Endothelial cell of umbilical vein (primary cell): ENCODE measurements at regions not wholly inside any gene's neighbourhood (a gene's known extent, or its start where the extent isn't known, plus 50 kb on each side); places are given as distances from the start of the nearest gene placed in this dataset.

Experiments
- BruUV-seq: library from RNA; stranded (reverse); fragments of 400-500 nt; replicated peaks from 2 replicates; lab custom pipeline; 2021; lab: Mats Ljungman, UMichigan
- CTCF ChIA-PET: fragments of 300-600, 350-600 bp; sonication (Branson Sonifier 250); formaldehyde crosslinking; loops from one replicate; lab custom pipeline; 2021; ENCODE audit warnings: antibody characterized with exemption, inconsistent platforms; lab: Charles Lee
- POLR2A ChIA-PET: fragments of 300-600, 350-600 bp; sonication (Branson Sonifier 250); formaldehyde crosslinking; loops from one replicate; lab custom pipeline; 2021; ENCODE audit warnings: antibody characterized with exemption, inconsistent platforms; lab: Charles Lee
- DNase-seq: peaks from one replicate; pipeline ENCODE4 v3.0.0-alpha.2; 2011; ENCODE audit warnings: low read depth, low spot score
- FAIRE-seq: peaks from 2 replicates; lab custom pipeline; 2011; peaks lifted over from hg19 to GRCh38; lab: Jason Lieb, UNC
- H2AFZ ChIP-seq: 2 replicates; pipeline ENCODE4 v1.6.0; 2012; ENCODE audit warnings: low read depth, low read length, control low read depth, inconsistent platforms
- H3K27ac ChIP-seq: 2 replicates; pipeline ENCODE4 v1.5.1; 2011; ENCODE audit warnings: low read depth, mild to moderate bottlenecking, control low read depth, low read length, moderate library complexity; ENCODE audit not compliant: insufficient read depth
- H3K27me3 ChIP-seq, 2 experiments: 2 replicates each; pipeline versions ENCODE4 v1.6.0 to v1.6.1; 2011; ENCODE audit warnings: low read length in 2 of 2, mixed read lengths in 1 of 2; ENCODE audit not compliant: control insufficient read depth in 2 of 2, insufficient read depth in 2 of 2
- H3K36me3 ChIP-seq, 2 experiments: 2 replicates in 1 of 2; 3 replicates in 1 of 2; pipeline ENCODE4 v1.5.1; 2011; ENCODE audit warnings: low read length in 2 of 2, mild to moderate bottlenecking in 1 of 2, moderate library complexity in 1 of 2; ENCODE audit not compliant: control insufficient read depth in 2 of 2, insufficient read depth in 2 of 2; ENCODE audit errors: extremely low read depth in 1 of 2
- H3K4me1 ChIP-seq: 3 replicates; pipeline ENCODE4 v1.5.1; 2011; ENCODE audit warnings: mild to moderate bottlenecking, low read length; ENCODE audit not compliant: control insufficient read depth, insufficient read depth; ENCODE audit errors: extremely low read depth
- H3K4me2 ChIP-seq: 2 replicates; pipeline ENCODE4 v1.6.1; 2011; ENCODE audit warnings: low read length, control low read depth, mixed read lengths; ENCODE audit not compliant: insufficient read depth
- H3K4me3 ChIP-seq, 3 experiments: fragments of 200-600 bp in 1 of 3; sonication (generic), shearing (Covaris generic) in 1 of 3; replicated peaks in 1 of 3; 2 replicates each; pipeline ENCODE4 v1.5.1; 2011 to 2016; ENCODE audit warnings: control low read depth in 3 of 3, low read length in 3 of 3, mild to moderate bottlenecking in 2 of 3, inconsistent platforms in 1 of 3, low read depth in 1 of 3, moderate library complexity in 1 of 3; ENCODE audit not compliant: insufficient read depth in 1 of 3
- H3K79me2 ChIP-seq: 2 replicates; pipeline ENCODE4 v1.6.0; 2012; ENCODE audit warnings: low read length, inconsistent platforms; ENCODE audit not compliant: control insufficient read depth, insufficient read depth
- H3K9ac ChIP-seq: replicated peaks from 2 replicates; pipeline ENCODE3; 2011; ENCODE audit warnings: low read length, control low read depth; ENCODE audit not compliant: insufficient read depth; ENCODE audit errors: extremely low read depth
- H3K9me1 ChIP-seq: replicated peaks from 3 replicates; pipeline ENCODE4 v1.6.0; 2011; ENCODE audit warnings: mild to moderate bottlenecking, low read length; ENCODE audit not compliant: control insufficient read depth, insufficient read depth; ENCODE audit errors: extremely low read depth
- H3K9me3 ChIP-seq: replicated peaks from 2 replicates; pipeline ENCODE4 v1.5.1; 2012; ENCODE audit warnings: low read length, inconsistent platforms; ENCODE audit not compliant: control insufficient read depth, insufficient read depth
- H4K20me1 ChIP-seq: replicated peaks from 2 replicates; pipeline ENCODE3; 2011; ENCODE audit warnings: mild to moderate bottlenecking, low read length; ENCODE audit not compliant: control insufficient read depth, insufficient read depth; ENCODE audit errors: extremely low read depth
- CTCF ChIP-seq, 2 donors: IDR thresholded peaks; 1 replicate in 1 of 2; 2 replicates in 1 of 2; pipeline ENCODE4 v1.5.1; 2011; ENCODE audit warnings: low read length in 2 of 2, mild to moderate bottlenecking in 2 of 2, moderate library complexity in 2 of 2, control low read depth in 1 of 2, inconsistent platforms in 1 of 2, low read depth in 1 of 2; ENCODE audit not compliant: insufficient read depth in 1 of 2; ENCODE audit errors: extremely low read depth in 1 of 2
- EZH2 ChIP-seq: IDR thresholded peaks from 2 replicates; pipeline ENCODE4 v1.6.1; 2012; ENCODE audit warnings: borderline replicate concordance, low read depth, mild to moderate bottlenecking, moderate library complexity, low read length, inconsistent platforms; ENCODE audit not compliant: severe bottlenecking
- FOS ChIP-seq: IDR thresholded peaks from 2 replicates; pipeline ENCODE4 v1.6.1; 2011; ENCODE audit warnings: mild to moderate bottlenecking, low read length, moderate library complexity, borderline replicate concordance; ENCODE audit not compliant: insufficient read depth
- GATA2 ChIP-seq: IDR thresholded peaks from 2 replicates; pipeline ENCODE4 v1.7.0; 2011; ENCODE audit warnings: low read depth, mild to moderate bottlenecking, moderate library complexity, mixed read lengths, low read length; ENCODE audit not compliant: insufficient read length, insufficient read depth
- JUN ChIP-seq: IDR thresholded peaks from 2 replicates; pipeline ENCODE4 v1.6.1; 2011; ENCODE audit warnings: borderline replicate concordance, low read depth; ENCODE audit not compliant: insufficient read length, insufficient read depth
- MAX ChIP-seq: IDR thresholded peaks from 2 replicates; pipeline ENCODE4 v1.6.1; 2011; ENCODE audit not compliant: insufficient read depth, insufficient read length
- MYC ChIP-seq: IDR thresholded peaks from one replicate; pipeline ENCODE4 v1.6.1; 2011; ENCODE audit warnings: mild to moderate bottlenecking, low read depth, low read length
- POLR2A ChIP-seq: IDR thresholded peaks from 2 replicates; pipeline ENCODE4 v1.6.1; 2012; ENCODE audit warnings: low read depth, mild to moderate bottlenecking, control low read depth, low read length
- POLR2AphosphoS5 ChIP-seq: IDR thresholded peaks from 2 replicates; pipeline ENCODE4 v1.6.1; 2012; ENCODE audit warnings: low read depth, mild to moderate bottlenecking, control low read depth, low read length, moderate library complexity; ENCODE audit not compliant: insufficient read depth
- dilution Hi-C: fragments of 300-500 bp; cut with MboI; formaldehyde crosslinking; loops from one replicate; pipeline ENCODE4 v1.15.0; 2019; ENCODE audit warnings: low sequenced_read_pairs; ENCODE audit not compliant: extremely low pct_ligation_motif_present
- intact Hi-C: fragments of 100-400 bp; cut with micrococcal nuclease; formaldehyde crosslinking; loops from one replicate; pipeline ENCODE4 v1.10.0; 2022

GRCh38 chr10:78944723-78945312 lies 123.9 kb upstream of the ZMIZ1 start:
- H3K4me3 ChIP-seq, result no peak overlapping the region
- DNase-seq, result no peak

More at GRCh38 chr10:78944723-78945312, 123.9 kb upstream of the ZMIZ1 start:
- CTCF ChIA-PET, result interaction anchor here (1.2 kb wide), 1 partner anchor 897 kb away, joined by 3 read pairs; no protein-coding TSS in a partner anchor
- no peaks in the 10 kb centered on the region for H3K4me1 ChIP-seq
- intact Hi-C loops, result no loop called here
- no peak overlapping the region for H2AFZ ChIP-seq
- no peaks in the 10 kb centered on the region for H3K9me1 ChIP-seq
- no peak overlapping the region for H3K27ac ChIP-seq
- FAIRE-seq, result no peak
- no peaks in the 10 kb centered on the region for H3K9me3 ChIP-seq
- no peaks in the 10 kb centered on the region for H3K27me3 ChIP-seq
- H3K36me3 ChIP-seq, result no peaks in the 10 kb centered on the region
- no peak overlapping the region for H3K4me2 ChIP-seq
- no TSS peak for BruUV-seq
- no peaks in the 10 kb centered on the region for H3K79me2 ChIP-seq
- no peak overlapping the region for H3K9ac ChIP-seq
- dilution Hi-C loops, result no loop called here
- TF ChIP-seq MAX (no peak), POLR2AphosphoS5 (no peak), POLR2A (no peak), EZH2 (no peak), FOS (no peak), MYC (no peak), GATA2 (no peak), CTCF (IDR thresholded peaks at IDR 0.05; ENCODE audit: extremely low read depth in 1 of 2, insufficient read depth in 1 of 2, low read depth in 1 of 2, low read length in 2 of 2) (no peak), JUN (no peak)
- H4K20me1 ChIP-seq, result no peaks in the 10 kb centered on the region
- POLR2A ChIA-PET, result no interaction called here
